ENCODE measurements at regions not wholly inside any gene's neighbourhood (a gene's known extent, or its start where the extent isn't known, plus 50 kb on each side); places are given as distances from the start of the nearest gene placed in this dataset.

DNA sequence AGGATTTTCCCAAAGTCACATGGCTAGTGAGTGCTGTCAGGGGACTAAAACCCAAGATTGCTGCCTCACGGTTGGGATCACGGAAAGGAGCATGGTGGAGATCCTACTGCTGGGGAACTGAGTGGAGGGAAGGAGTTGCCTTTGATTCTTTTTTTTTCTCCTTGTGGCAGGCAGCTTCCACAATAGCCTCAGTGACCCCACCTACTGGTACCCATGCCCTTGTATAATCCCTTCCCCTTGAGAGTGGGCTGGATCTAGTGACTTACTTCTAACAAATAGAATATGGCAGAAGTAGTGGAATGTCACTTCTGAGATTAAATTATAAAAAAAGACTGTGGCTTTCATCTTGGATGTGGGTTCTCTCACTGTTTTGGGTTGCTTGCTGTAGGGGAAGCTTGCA, 135.7 kb downstream of the DICER1 start:
- intact Hi-C loops (cut with micrococcal nuclease; ENCODE audit: unreplicated experiment): no loop called here
- Mint-ChIP-seq H3K27ac (ENCODE audit: unreplicated experiment) (no peak overlapping the region), H3K9me3 (ENCODE audit: low read depth, unreplicated experiment) (no peaks in the 10 kb centered on the region), H3K4me3 (ENCODE audit: low read depth, unreplicated experiment) (no peak overlapping the region), H3K27me3 (ENCODE audit: unreplicated experiment) (peaks cover 55% of the 10 kb centered on the region), H3K4me1 (ENCODE audit: low read depth, unreplicated experiment) (no peaks in the 10 kb centered on the region), H3K36me3 (ENCODE audit: insufficient read depth, unreplicated experiment) (no peaks in the 10 kb centered on the region)
- TF ChIP-seq, protein P1, sequence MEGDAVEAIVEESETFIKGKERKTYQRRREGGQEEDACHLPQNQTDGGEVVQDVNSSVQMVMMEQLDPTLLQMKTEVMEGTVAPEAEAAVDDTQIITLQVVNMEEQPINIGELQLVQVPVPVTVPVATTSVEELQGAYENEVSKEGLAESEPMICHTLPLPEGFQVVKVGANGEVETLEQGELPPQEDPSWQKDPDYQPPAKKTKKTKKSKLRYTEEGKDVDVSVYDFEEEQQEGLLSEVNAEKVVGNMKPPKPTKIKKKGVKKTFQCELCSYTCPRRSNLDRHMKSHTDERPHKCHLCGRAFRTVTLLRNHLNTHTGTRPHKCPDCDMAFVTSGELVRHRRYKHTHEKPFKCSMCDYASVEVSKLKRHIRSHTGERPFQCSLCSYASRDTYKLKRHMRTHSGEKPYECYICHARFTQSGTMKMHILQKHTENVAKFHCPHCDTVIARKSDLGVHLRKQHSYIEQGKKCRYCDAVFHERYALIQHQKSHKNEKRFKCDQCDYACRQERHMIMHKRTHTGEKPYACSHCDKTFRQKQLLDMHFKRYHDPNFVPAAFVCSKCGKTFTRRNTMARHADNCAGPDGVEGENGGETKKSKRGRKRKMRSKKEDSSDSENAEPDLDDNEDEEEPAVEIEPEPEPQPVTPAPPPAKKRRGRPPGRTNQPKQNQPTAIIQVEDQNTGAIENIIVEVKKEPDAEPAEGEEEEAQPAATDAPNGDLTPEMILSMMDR (IDR thresholded peaks at IDR 0.05; ENCODE audit: unreplicated experiment): no peak
- CTCF ChIA-PET: no interaction called here
- no peak for DNase-seq
- no TSS peak for BruUV-seq (replicated peaks)

DNA sequence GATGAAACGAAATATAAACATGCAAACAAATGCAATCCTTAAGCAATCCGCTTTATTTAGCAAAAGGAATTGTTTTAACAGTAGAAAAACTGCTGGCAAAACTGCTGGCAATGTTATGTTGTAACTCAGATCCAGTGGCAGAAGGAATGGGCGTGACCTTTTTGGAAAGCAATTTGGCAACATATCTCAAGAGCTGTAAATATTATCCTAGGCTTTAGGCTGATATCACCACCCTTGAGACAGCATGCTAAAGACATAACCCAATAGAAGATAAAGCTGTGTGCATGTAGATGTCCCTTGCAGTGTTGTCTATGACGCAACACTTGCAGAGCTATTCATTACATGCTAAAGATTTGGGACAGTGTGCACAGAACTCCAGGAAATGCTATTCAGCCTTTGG, 138.5 kb downstream of the DICER1 start:
- Mint-ChIP-seq H3K4me3 (ENCODE audit: low read depth, unreplicated experiment) (no peak overlapping the region), H3K27ac (ENCODE audit: unreplicated experiment) (no peak overlapping the region), H3K27me3 (ENCODE audit: unreplicated experiment) (peaks cover 35% of the 10 kb centered on the region), H3K4me1 (ENCODE audit: low read depth, unreplicated experiment) (no peaks in the 10 kb centered on the region), H3K9me3 (ENCODE audit: low read depth, unreplicated experiment) (no peaks in the 10 kb centered on the region), H3K36me3 (ENCODE audit: insufficient read depth, unreplicated experiment) (no peaks in the 10 kb centered on the region)
- TF ChIP-seq, protein P1 (IDR thresholded peaks at IDR 0.05; ENCODE audit: unreplicated experiment): no peak
- CTCF ChIA-PET: no interaction called here
- intact Hi-C loops (cut with micrococcal nuclease; ENCODE audit: unreplicated experiment): no loop called here
- no peak for DNase-seq
- no TSS peak for BruUV-seq (replicated peaks)

DNA sequence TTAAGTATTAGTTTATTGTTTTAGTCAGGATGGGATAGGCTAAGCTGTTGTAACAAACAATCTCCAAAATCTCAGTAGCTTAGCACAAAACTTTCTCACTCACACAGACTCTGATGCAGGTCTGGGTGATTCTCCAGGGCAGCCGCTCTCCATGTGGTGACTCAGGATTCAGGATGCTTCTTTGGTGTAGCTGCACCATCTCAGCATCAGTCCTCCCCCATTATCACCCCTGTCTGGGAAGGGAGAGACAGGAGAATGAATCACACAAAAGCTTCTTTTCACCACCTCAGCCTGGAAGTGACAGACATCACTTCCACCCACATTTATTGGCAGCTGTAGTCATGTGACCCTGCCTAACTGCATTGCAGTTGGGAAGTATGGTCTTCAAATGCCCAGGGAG, 142.3 kb downstream of the DICER1 start:
- peaks cover 28% of the 10 kb centered on the region for H3K27me3 Mint-ChIP-seq (ENCODE audit: unreplicated experiment)
- no peak overlapping the region for H3K27ac Mint-ChIP-seq (ENCODE audit: unreplicated experiment)
- intact Hi-C loops (cut with micrococcal nuclease; ENCODE audit: unreplicated experiment): no loop called here
- H3K4me3 Mint-ChIP-seq (ENCODE audit: low read depth, unreplicated experiment): no peak overlapping the region
- CTCF ChIA-PET: no interaction called here
- H3K9me3 Mint-ChIP-seq (ENCODE audit: low read depth, unreplicated experiment): no peaks in the 10 kb centered on the region
- no peaks in the 10 kb centered on the region for H3K36me3 Mint-ChIP-seq (ENCODE audit: insufficient read depth, unreplicated experiment)
- no TSS peak for BruUV-seq (replicated peaks)
- H3K4me1 Mint-ChIP-seq (ENCODE audit: low read depth, unreplicated experiment): no peaks in the 10 kb centered on the region
- DNase-seq: no peak
- TF ChIP-seq, protein P1 (IDR thresholded peaks at IDR 0.05; ENCODE audit: unreplicated experiment): no peak

DNA sequence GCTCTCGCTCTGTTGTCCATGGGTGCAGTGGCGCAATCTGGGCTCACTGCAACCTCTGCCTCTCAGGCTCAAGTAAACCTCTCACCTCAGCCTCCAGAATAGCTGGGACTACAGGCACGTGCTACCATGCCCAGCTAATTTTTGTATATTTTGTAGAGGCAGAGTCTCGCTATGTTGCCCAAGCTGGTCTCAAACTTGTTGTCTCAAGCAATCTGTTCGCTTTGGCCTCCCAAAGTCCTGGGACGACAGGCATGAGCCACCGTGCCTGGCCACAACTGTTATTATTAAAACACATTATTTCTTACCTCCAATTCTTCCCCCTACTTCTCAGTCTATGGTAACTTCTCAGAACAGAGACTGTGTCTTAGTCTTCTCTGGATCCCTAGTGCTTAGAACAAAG, 143.3 kb downstream of the DICER1 start:
- CTCF ChIA-PET: no interaction called here
- Mint-ChIP-seq H3K4me3 (ENCODE audit: low read depth, unreplicated experiment) (no peak overlapping the region), H3K36me3 (ENCODE audit: insufficient read depth, unreplicated experiment) (no peaks in the 10 kb centered on the region), H3K27ac (ENCODE audit: unreplicated experiment) (no peak overlapping the region), H3K9me3 (ENCODE audit: low read depth, unreplicated experiment) (no peaks in the 10 kb centered on the region), H3K4me1 (ENCODE audit: low read depth, unreplicated experiment) (no peaks in the 10 kb centered on the region), H3K27me3 (ENCODE audit: unreplicated experiment) (peaks cover 31% of the 10 kb centered on the region)
- no peak for DNase-seq
- TF ChIP-seq, protein P1 (IDR thresholded peaks at IDR 0.05; ENCODE audit: unreplicated experiment): no peak
- BruUV-seq (replicated peaks): no TSS peak
- intact Hi-C loops (cut with micrococcal nuclease; ENCODE audit: unreplicated experiment): no loop called here

All from Calu3 (cell line).